ENCODE measurements at regions not wholly inside any gene's neighbourhood (a gene's known extent, or its start where the extent isn't known, plus 50 kb on each side); places are given as distances from the start of the nearest gene placed in this dataset.

GRCh38 chr22:34036931-34037330, 116.7 kb upstream of the LARGE1 start:
- TF ChIP-seq, protein P1, sequence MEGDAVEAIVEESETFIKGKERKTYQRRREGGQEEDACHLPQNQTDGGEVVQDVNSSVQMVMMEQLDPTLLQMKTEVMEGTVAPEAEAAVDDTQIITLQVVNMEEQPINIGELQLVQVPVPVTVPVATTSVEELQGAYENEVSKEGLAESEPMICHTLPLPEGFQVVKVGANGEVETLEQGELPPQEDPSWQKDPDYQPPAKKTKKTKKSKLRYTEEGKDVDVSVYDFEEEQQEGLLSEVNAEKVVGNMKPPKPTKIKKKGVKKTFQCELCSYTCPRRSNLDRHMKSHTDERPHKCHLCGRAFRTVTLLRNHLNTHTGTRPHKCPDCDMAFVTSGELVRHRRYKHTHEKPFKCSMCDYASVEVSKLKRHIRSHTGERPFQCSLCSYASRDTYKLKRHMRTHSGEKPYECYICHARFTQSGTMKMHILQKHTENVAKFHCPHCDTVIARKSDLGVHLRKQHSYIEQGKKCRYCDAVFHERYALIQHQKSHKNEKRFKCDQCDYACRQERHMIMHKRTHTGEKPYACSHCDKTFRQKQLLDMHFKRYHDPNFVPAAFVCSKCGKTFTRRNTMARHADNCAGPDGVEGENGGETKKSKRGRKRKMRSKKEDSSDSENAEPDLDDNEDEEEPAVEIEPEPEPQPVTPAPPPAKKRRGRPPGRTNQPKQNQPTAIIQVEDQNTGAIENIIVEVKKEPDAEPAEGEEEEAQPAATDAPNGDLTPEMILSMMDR (IDR thresholded peaks at IDR 0.05), result no peak
- no peak overlapping the region for H3K4me3 ChIP-seq (ENCODE audit: low read depth, low read length)
- no peaks in the 10 kb centered on the region for H3K36me3 ChIP-seq (ENCODE audit: control insufficient read depth, insufficient read depth, low read length)
- no peak overlapping the region for H3K4me2 ChIP-seq (ENCODE audit: low read length)
- no peaks in the 10 kb centered on the region for H3K79me2 ChIP-seq
- H3K27me3 ChIP-seq (ENCODE audit: control insufficient read depth, insufficient read depth, low read length), result no peaks in the 10 kb centered on the region
- H3K27ac ChIP-seq, result no peak overlapping the region
- H2AFZ ChIP-seq, result no peak overlapping the region
- no peaks in the 10 kb centered on the region for H3K4me1 ChIP-seq
- H3K9me3 ChIP-seq (ENCODE audit: control insufficient read depth, low read length), result no peaks in the 10 kb centered on the region
- H3K9ac ChIP-seq, result no peak overlapping the region

DNA sequence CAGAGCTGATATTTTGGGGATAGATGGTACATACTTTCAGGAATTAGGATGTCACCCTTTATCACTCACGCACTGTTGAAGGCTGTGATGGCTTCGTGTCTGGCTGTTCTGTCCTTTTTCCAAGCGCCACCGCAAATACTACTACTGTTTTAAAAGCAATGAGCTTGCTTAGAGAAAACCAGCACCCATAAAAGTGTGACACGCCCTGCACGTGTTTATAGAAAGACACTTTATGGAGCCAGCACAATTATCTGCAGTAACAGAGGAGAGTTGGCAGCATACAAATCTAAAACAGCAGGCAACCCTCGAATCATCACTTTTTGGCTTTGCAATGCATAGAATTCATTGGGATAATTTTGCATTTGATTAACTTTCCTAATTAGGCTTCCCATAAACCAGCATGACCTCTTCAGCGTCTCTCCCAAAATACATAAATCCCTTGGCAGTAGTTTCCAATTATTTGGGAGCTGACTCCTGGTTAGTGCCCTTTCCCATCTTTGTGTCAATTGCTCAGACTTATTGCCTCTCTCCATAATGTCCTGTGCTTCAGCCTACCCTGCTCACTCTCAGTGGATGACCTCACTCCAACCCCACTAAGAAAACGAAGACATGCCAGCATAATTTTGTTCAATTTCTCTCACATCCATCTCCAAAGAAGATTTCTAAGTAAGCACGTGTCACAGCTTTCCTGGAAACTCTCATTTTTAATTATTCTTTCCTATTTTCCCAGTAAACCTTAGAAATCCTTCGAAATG, 118.7 kb upstream of the LARGE1 start:
- no peak overlapping the region for H3K27ac ChIP-seq
- no peaks in the 10 kb centered on the region for H3K27me3 ChIP-seq (ENCODE audit: control insufficient read depth, insufficient read depth, low read length)
- H3K36me3 ChIP-seq (ENCODE audit: control insufficient read depth, insufficient read depth, low read length), result no peaks in the 10 kb centered on the region
- H3K9me3 ChIP-seq (ENCODE audit: control insufficient read depth, low read length), result no peaks in the 10 kb centered on the region
- no peaks in the 10 kb centered on the region for H3K4me1 ChIP-seq
- TF ChIP-seq, protein P1 (IDR thresholded peaks at IDR 0.05), result no peak
- no peak overlapping the region for H3K4me2 ChIP-seq (ENCODE audit: low read length)
- H2AFZ ChIP-seq, result no peak overlapping the region
- no peak overlapping the region for H3K4me3 ChIP-seq (ENCODE audit: low read depth, low read length)
- H3K79me2 ChIP-seq, result no peaks in the 10 kb centered on the region
- no peak overlapping the region for H3K9ac ChIP-seq

DNA sequence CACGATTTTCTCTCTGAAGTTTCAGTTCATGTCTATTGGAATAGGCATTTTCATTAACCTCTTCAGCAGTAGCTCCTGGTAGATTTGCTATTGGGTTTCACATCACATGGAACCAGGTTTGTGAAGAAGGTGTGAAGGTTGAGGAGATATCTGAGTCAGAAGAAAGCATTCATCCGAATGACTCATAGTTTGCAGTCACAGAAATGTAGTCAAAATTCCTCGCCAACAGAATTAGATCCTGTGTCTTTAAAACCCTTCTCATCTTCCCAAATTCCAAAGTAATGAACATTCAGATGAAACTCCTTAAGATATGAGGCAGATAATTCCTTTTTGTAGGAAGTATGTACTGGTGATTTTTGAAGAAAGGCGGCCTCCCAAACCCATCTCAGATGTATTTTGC, 125.0 kb upstream of the LARGE1 start:
- Histone ChIP-seq H3K4me2 (ENCODE audit: low read length) (no peak overlapping the region), H3K79me2 (no peaks in the 10 kb centered on the region), H3K9me3 (ENCODE audit: control insufficient read depth, low read length) (no peaks in the 10 kb centered on the region), H3K27me3 (ENCODE audit: control insufficient read depth, insufficient read depth, low read length) (no peaks in the 10 kb centered on the region), H2AFZ (no peak overlapping the region), H3K27ac (no peak overlapping the region), H3K36me3 (ENCODE audit: control insufficient read depth, insufficient read depth, low read length) (no peaks in the 10 kb centered on the region), H3K4me1 (no peaks in the 10 kb centered on the region), H3K9ac (no peak overlapping the region), H3K4me3 (ENCODE audit: low read depth, low read length) (no peak overlapping the region)
- TF ChIP-seq, protein P1 (IDR thresholded peaks at IDR 0.05), result no peak

DNA sequence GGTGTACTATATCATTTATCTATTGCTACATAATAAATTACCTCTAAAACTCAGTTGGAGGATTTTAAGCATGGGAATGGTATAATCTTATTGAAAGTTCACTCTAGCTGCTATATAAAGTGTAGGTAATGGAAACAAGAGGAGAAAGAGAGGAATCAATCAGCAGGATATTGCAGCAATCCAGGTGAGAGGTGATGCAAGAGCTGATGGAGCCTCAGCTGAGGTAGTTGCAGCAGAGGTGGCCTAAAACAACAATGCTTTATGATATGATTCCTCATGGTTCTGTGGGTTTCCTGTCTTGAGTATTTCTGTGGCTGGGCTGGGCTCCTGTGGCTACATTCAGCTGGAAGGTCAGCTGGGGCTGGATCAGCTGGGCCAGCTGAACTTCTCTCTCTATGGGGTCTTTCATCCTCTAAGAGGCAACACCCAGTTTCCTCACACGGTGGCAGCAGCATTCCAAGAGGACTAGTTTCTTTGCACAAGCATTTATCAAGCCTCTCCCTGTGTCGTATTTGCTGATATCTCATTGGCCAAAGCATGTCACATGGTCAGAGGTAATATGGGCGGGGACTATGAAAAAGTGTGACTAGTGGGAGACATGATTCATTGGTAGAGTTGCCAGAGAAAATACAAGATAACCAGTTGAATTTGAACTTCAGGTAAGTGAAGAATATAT, 135.4 kb upstream of the LARGE1 start:
- H3K4me1 ChIP-seq, result no peaks in the 10 kb centered on the region
- H3K27me3 ChIP-seq (ENCODE audit: control insufficient read depth, insufficient read depth, low read length), result no peaks in the 10 kb centered on the region
- H3K79me2 ChIP-seq, result no peaks in the 10 kb centered on the region
- H3K36me3 ChIP-seq (ENCODE audit: control insufficient read depth, insufficient read depth, low read length), result no peaks in the 10 kb centered on the region
- H3K4me2 ChIP-seq (ENCODE audit: low read length), result no peak overlapping the region
- H3K9ac ChIP-seq, result no peak overlapping the region
- H3K4me3 ChIP-seq (ENCODE audit: low read depth, low read length), result no peak overlapping the region
- no peaks in the 10 kb centered on the region for H3K9me3 ChIP-seq (ENCODE audit: control insufficient read depth, low read length)
- no peak overlapping the region for H2AFZ ChIP-seq
- H3K27ac ChIP-seq, result no peak overlapping the region
- TF ChIP-seq, protein P1 (IDR thresholded peaks at IDR 0.05), result no peak
